ENCODE measurements at regions not wholly inside any gene's neighbourhood (a gene's known extent, or its start where the extent isn't known, plus 50 kb on each side); places are given as distances from the start of the nearest gene placed in this dataset.

DNA sequence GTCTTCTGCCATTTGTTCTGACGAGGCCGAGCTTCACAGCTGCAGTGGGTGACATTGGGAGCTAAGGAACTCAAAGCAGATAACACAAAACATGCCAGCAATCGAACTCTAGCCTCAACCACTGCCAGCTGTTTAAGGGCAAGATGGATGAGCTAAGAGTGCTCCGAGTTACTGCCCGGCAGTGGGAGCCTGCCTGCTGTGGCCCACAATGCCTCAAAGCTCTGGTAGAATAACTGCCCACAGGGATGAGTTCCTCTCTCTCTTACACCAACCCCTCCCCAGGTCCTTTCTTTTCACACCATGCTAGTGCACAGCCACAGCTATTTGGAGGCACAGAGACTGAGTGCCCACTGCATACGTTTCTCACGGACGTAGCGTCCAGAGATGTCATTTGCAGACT lies 330.5 kb downstream of the FGF9 start:
- no peak for TF ChIP-seq POLR2A (IDR thresholded peaks at IDR 0.05; ENCODE audit: low read depth, low read length)
- TF ChIP-seq, protein P1, sequence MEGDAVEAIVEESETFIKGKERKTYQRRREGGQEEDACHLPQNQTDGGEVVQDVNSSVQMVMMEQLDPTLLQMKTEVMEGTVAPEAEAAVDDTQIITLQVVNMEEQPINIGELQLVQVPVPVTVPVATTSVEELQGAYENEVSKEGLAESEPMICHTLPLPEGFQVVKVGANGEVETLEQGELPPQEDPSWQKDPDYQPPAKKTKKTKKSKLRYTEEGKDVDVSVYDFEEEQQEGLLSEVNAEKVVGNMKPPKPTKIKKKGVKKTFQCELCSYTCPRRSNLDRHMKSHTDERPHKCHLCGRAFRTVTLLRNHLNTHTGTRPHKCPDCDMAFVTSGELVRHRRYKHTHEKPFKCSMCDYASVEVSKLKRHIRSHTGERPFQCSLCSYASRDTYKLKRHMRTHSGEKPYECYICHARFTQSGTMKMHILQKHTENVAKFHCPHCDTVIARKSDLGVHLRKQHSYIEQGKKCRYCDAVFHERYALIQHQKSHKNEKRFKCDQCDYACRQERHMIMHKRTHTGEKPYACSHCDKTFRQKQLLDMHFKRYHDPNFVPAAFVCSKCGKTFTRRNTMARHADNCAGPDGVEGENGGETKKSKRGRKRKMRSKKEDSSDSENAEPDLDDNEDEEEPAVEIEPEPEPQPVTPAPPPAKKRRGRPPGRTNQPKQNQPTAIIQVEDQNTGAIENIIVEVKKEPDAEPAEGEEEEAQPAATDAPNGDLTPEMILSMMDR (conservative IDR thresholded peaks at IDR 0.05; ENCODE audit: low read depth, low read length) = no peak
- TF ChIP-seq, protein P2, sequence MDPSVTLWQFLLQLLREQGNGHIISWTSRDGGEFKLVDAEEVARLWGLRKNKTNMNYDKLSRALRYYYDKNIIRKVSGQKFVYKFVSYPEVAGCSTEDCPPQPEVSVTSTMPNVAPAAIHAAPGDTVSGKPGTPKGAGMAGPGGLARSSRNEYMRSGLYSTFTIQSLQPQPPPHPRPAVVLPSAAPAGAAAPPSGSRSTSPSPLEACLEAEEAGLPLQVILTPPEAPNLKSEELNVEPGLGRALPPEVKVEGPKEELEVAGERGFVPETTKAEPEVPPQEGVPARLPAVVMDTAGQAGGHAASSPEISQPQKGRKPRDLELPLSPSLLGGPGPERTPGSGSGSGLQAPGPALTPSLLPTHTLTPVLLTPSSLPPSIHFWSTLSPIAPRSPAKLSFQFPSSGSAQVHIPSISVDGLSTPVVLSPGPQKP (IDR thresholded peaks at IDR 0.05; ENCODE audit: borderline replicate concordance, low read depth, low read length) = no peak
